GM12892 (cell line): ENCODE measurements at regions not wholly inside any gene's neighbourhood (a gene's known extent, or its start where the extent isn't known, plus 50 kb on each side); places are given as distances from the start of the nearest gene placed in this dataset.

Experiments
- POLR2A ChIP-seq: IDR thresholded peaks from 2 replicates; pipeline ENCODE4 v1.6.1; 2011; ENCODE audit warnings: low read depth, low read length, control low read depth
- POLR2AphosphoS5 ChIP-seq: IDR thresholded peaks from 2 replicates; pipeline ENCODE4 v1.6.1; 2011; ENCODE audit warnings: low read depth, low read length, control low read depth
- TAF1 ChIP-seq: IDR thresholded peaks from 2 replicates; pipeline ENCODE4 v1.6.1; 2011; ENCODE audit warnings: low read depth, mild to moderate bottlenecking, control low read depth, low read length, borderline replicate concordance

DNA sequence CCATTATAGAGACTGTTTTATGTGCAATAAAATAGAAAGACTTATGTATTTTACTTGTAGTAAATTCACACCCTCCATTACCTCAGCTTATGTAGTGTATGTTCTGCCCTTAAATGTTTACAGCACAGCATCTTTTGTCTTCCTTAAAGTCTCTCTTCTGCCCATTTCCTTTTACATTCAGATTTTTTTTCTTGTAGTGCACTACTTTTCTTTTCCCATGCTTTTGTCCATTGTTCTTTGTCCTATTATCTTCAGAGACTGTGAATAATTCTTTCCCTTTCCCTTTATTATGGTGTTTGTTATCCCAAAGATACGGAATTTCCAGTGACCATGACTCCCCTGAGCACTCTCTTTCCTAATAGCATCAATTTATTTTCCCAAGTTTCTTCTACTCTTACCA lies 66.1 kb upstream of the TYRP1 start:
- TF ChIP-seq POLR2A (no peak), TAF1 (no peak), POLR2AphosphoS5 (no peak)
